Trophoblast cell (in vitro differentiated cells and primary cell): ENCODE measurements at regions not wholly inside any gene's neighbourhood (a gene's known extent, or its start where the extent isn't known, plus 50 kb on each side); places are given as distances from the start of the nearest gene placed in this dataset.

Experiments used
- DNase-seq, 2 donors: peaks; one replicate each; pipeline ENCODE4 v3.0.0-alpha.2; 2016
- H2AFZ ChIP-seq: 2 replicates; pipeline ENCODE4 v1.6.1; 2013; ENCODE audit warnings: low read length, moderate library complexity, mild to moderate bottlenecking; ENCODE audit not compliant: insufficient read depth, poor library complexity
- H2AK5ac ChIP-seq: 2 replicates; pipeline ENCODE4 v1.6.1; 2013; ENCODE audit warnings: mild to moderate bottlenecking, low read length
- H2BK120ac ChIP-seq: 2 replicates; pipeline ENCODE4 v1.6.1; 2013; ENCODE audit warnings: low read length, mild to moderate bottlenecking, moderate library complexity; ENCODE audit not compliant: insufficient read depth, poor library complexity
- H2BK12ac ChIP-seq: 2 replicates; pipeline ENCODE4 v1.6.1; 2013; ENCODE audit warnings: mild to moderate bottlenecking, low read length, moderate library complexity
- H2BK5ac ChIP-seq: 2 replicates; pipeline ENCODE4 v1.6.1; 2013; ENCODE audit warnings: low read length, low read depth, moderate library complexity, mild to moderate bottlenecking; ENCODE audit not compliant: poor library complexity
- H3K14ac ChIP-seq: 2 replicates; pipeline ENCODE4 v1.6.1; 2013; ENCODE audit warnings: mild to moderate bottlenecking, low read length
- H3K18ac ChIP-seq: 2 replicates; pipeline ENCODE4 v1.6.1; 2013; ENCODE audit warnings: mild to moderate bottlenecking, low read length
- H3K23ac ChIP-seq: 2 replicates; pipeline ENCODE4 v1.6.1; 2013; ENCODE audit warnings: low read length
- H3K27ac ChIP-seq: 2 replicates; pipeline ENCODE4 v1.5.1; 2013; ENCODE audit warnings: low read depth, mild to moderate bottlenecking, inconsistent platforms, low read length, moderate library complexity
- H3K27me3 ChIP-seq: 2 replicates; pipeline ENCODE4 v1.6.1; 2013; ENCODE audit warnings: inconsistent platforms, mild to moderate bottlenecking, low read length, moderate library complexity; ENCODE audit not compliant: insufficient read depth
- H3K36me3 ChIP-seq, 2 experiments: 1 replicate in 1 of 2; 2 replicates in 1 of 2; pipeline ENCODE4 v1.6.1; 2013; ENCODE audit warnings: low read length in 2 of 2, mild to moderate bottlenecking in 2 of 2, moderate library complexity in 1 of 2; ENCODE audit not compliant: insufficient read depth in 2 of 2, control insufficient read depth in 1 of 2
- H3K4ac ChIP-seq: 2 replicates; pipeline ENCODE4 v1.6.1; 2013; ENCODE audit warnings: low read depth, mild to moderate bottlenecking, low read length, moderate library complexity
- H3K4me1 ChIP-seq, 2 experiments: 1 replicate in 1 of 2; 2 replicates in 1 of 2; pipeline ENCODE4 v1.6.1; 2013; ENCODE audit warnings: low read length in 2 of 2, mild to moderate bottlenecking in 2 of 2, moderate library complexity in 1 of 2; ENCODE audit not compliant: insufficient read depth in 2 of 2, control insufficient read depth in 1 of 2
- H3K4me2 ChIP-seq: 2 replicates; pipeline ENCODE4 v1.6.1; 2013; ENCODE audit warnings: inconsistent platforms, mild to moderate bottlenecking, low read length, moderate library complexity
- H3K4me3 ChIP-seq: 2 replicates; pipeline ENCODE4 v1.5.1; 2013; ENCODE audit warnings: mild to moderate bottlenecking, low read depth, low read length, inconsistent platforms
- H3K79me1 ChIP-seq: one replicate; pipeline ENCODE4 v1.6.1; 2013; ENCODE audit warnings: low read length
- H3K79me2 ChIP-seq: 2 replicates; pipeline ENCODE4 v1.6.1; 2013; ENCODE audit warnings: low read length, mild to moderate bottlenecking; ENCODE audit not compliant: control insufficient read depth, insufficient read depth, poor library complexity
- H3K9ac ChIP-seq: 2 replicates; pipeline ENCODE4 v1.6.1; 2013; ENCODE audit warnings: mild to moderate bottlenecking, low read length
- H3K9me3 ChIP-seq: 2 replicates; pipeline ENCODE4 v1.6.1; 2013; ENCODE audit warnings: low read depth, mild to moderate bottlenecking, control low read depth, inconsistent platforms, low read length; ENCODE audit not compliant: insufficient read depth
- H4K12ac ChIP-seq: 2 replicates; pipeline ENCODE4 v1.6.1; 2013; ENCODE audit warnings: low read depth, mild to moderate bottlenecking, low read length, moderate library complexity
- H4K8ac ChIP-seq: 2 replicates; pipeline ENCODE4 v1.6.1; 2013; ENCODE audit warnings: low read depth, mild to moderate bottlenecking, low read length, moderate library complexity
- H4K91ac ChIP-seq: one replicate; pipeline ENCODE4 v1.6.1; 2013; ENCODE audit warnings: low read depth, mild to moderate bottlenecking, low read length, moderate library complexity
- WGBS: extraction: QIAGEN DNeasy Blood & Tissue Kit; methylation state at CpG from one replicate; pipeline ENCODE4 v1.1.7; 2013; ENCODE audit warnings: missing lambda C conversion rate; ENCODE audit not compliant: insufficient read length, insufficient coverage; ENCODE audit errors: extremely low coverage; 5-methylcytosine and 5-hydroxymethylcytosine counted together

GRCh38 chr4:11790230-11790629 is 361.5 kb upstream of the HS3ST1 start:
- Histone ChIP-seq H3K4me1 (no peaks in the 10 kb centered on the region), H2BK120ac (no peak overlapping the region), H3K14ac (no peak overlapping the region), H3K4me3 (no peak overlapping the region), H2AFZ (no peak overlapping the region), H3K23ac (no peak overlapping the region), H3K27ac (no peak overlapping the region), H3K36me3 (no peaks in the 10 kb centered on the region), H2BK5ac (no peak overlapping the region), H3K4ac (no peak overlapping the region), H4K91ac (no peak overlapping the region), H3K27me3 (no peaks in the 10 kb centered on the region), H3K79me1 (no peaks in the 10 kb centered on the region), H2AK5ac (no peak overlapping the region), H3K4me2 (no peak overlapping the region), H4K12ac (no peak overlapping the region), H3K9ac (no peak overlapping the region), H4K8ac (no peak overlapping the region), H3K18ac (no peak overlapping the region), H3K9me3 (no peaks in the 10 kb centered on the region), H3K79me2 (no peaks in the 10 kb centered on the region), H2BK12ac (no peak overlapping the region)
- no peak for DNase-seq
- WGBS: no CpG with 5 or more reads among the region's 4 CpGs

GRCh38 chr4:11783588-11783987 is 354.9 kb upstream of the HS3ST1 start:
- Histone ChIP-seq H3K18ac (no peak overlapping the region), H3K9ac (no peak overlapping the region), H3K36me3 (no peaks in the 10 kb centered on the region), H3K79me1 (no peaks in the 10 kb centered on the region), H2AK5ac (no peak overlapping the region), H2AFZ (no peak overlapping the region), H4K12ac (no peak overlapping the region), H2BK120ac (no peak overlapping the region), H4K8ac (no peak overlapping the region), H3K4me1 (no peaks in the 10 kb centered on the region), H3K27ac (no peak overlapping the region), H3K27me3 (no peaks in the 10 kb centered on the region), H3K9me3 (no peaks in the 10 kb centered on the region), H3K79me2 (no peaks in the 10 kb centered on the region), H2BK12ac (no peak overlapping the region), H2BK5ac (no peak overlapping the region), H3K4me3 (no peak overlapping the region), H3K4ac (no peak overlapping the region), H3K4me2 (no peak overlapping the region), H3K14ac (no peak overlapping the region), H3K23ac (no peak overlapping the region), H4K91ac (no peak overlapping the region)
- no CpG with 5 or more reads among the region's 1 CpG for WGBS
- no peak for DNase-seq

- H2BK120ac ChIP-seq: no peak overlapping the region
Measured at GRCh38 chr4:11782859-11783258, 354.2 kb upstream of the HS3ST1 start.

GRCh38 chr4:11777447-11777846 is 348.8 kb upstream of the HS3ST1 start:
- no peaks in the 10 kb centered on the region for H3K79me2 ChIP-seq
- H3K9ac ChIP-seq: no peak overlapping the region
- no peaks in the 10 kb centered on the region for H3K79me1 ChIP-seq
- no peaks in the 10 kb centered on the region for H3K4me1 ChIP-seq
- H4K8ac ChIP-seq: no peak overlapping the region
- no peaks in the 10 kb centered on the region for H3K9me3 ChIP-seq
- WGBS: no CpG with 5 or more reads among the region's 3 CpGs
- no peaks in the 10 kb centered on the region for H3K36me3 ChIP-seq
- H3K18ac ChIP-seq: no peak overlapping the region
- no peak overlapping the region for H2AFZ ChIP-seq
- H3K14ac ChIP-seq: no peak overlapping the region
- H3K23ac ChIP-seq: no peak overlapping the region
- no peak overlapping the region for H2BK12ac ChIP-seq
- no peak overlapping the region for H4K12ac ChIP-seq
- H3K4me2 ChIP-seq: no peak overlapping the region
- no peak overlapping the region for H3K27ac ChIP-seq
- H2BK120ac ChIP-seq: no peak overlapping the region
- H3K4me3 ChIP-seq: no peak overlapping the region
- no peaks in the 10 kb centered on the region for H3K27me3 ChIP-seq
- H3K4ac ChIP-seq: no peak overlapping the region
- DNase-seq: no peak
- no peak overlapping the region for H2AK5ac ChIP-seq
- H4K91ac ChIP-seq: no peak overlapping the region
- H2BK5ac ChIP-seq: no peak overlapping the region

More at GRCh38 chr4:11782859-11783258, 354.2 kb upstream of the HS3ST1 start:
- no peak overlapping the region for H3K4me3 ChIP-seq
- H3K9ac ChIP-seq: no peak overlapping the region
- no peak overlapping the region for H3K23ac ChIP-seq
- no peaks in the 10 kb centered on the region for H3K36me3 ChIP-seq
- no peak overlapping the region for H4K91ac ChIP-seq
- no peaks in the 10 kb centered on the region for H3K27me3 ChIP-seq
- no peak overlapping the region for H3K4ac ChIP-seq
- H4K8ac ChIP-seq: no peak overlapping the region
- no peaks in the 10 kb centered on the region for H3K79me1 ChIP-seq
- no CpG with 5 or more reads among the region's 5 CpGs for WGBS
- DNase-seq: no peak
- no peaks in the 10 kb centered on the region for H3K9me3 ChIP-seq
- H2AK5ac ChIP-seq: no peak overlapping the region
- H2BK5ac ChIP-seq: no peak overlapping the region
- no peak overlapping the region for H3K27ac ChIP-seq
- H3K79me2 ChIP-seq: no peaks in the 10 kb centered on the region
- no peak overlapping the region for H3K4me2 ChIP-seq
- H4K12ac ChIP-seq: no peak overlapping the region
- no peaks in the 10 kb centered on the region for H3K4me1 ChIP-seq
- no peak overlapping the region for H2AFZ ChIP-seq
- H3K14ac ChIP-seq: no peak overlapping the region
- H2BK12ac ChIP-seq: no peak overlapping the region
- H3K18ac ChIP-seq: no peak overlapping the region
